ENCODE measurements at regions not wholly inside any gene's neighbourhood (a gene's known extent, or its start where the extent isn't known, plus 50 kb on each side); places are given as distances from the start of the nearest gene placed in this dataset.

- Histone ChIP-seq H3K4me3 (replicated peaks in 1 of 2; ENCODE audit: low read depth in 1 of 2, low read length in 2 of 2) (no peak overlapping the region), H3K4me2 (ENCODE audit: low read length) (no peak overlapping the region), H3K27me3 (ENCODE audit: insufficient read depth, low read length) (no peaks in the 10 kb centered on the region), H3K9ac (ENCODE audit: low read length) (no peak overlapping the region), H3K79me2 (ENCODE audit: insufficient read depth, low read length) (no peaks in the 10 kb centered on the region), H2AFZ (ENCODE audit: low read depth, low read length, poor library complexity, severe bottlenecking) (no peak overlapping the region), H3K4me1 (ENCODE audit: control insufficient read depth in 1 of 2, insufficient read depth in 2 of 2, low read length in 2 of 2) (no peaks in the 10 kb centered on the region), H3K9me3 (ENCODE audit: control insufficient read depth in 1 of 2, insufficient read depth in 1 of 2, low read depth in 1 of 2, low read length in 2 of 2) (no peaks in the 10 kb centered on the region), H3K9me2 (ENCODE audit: insufficient read depth) (no peaks in the 10 kb centered on the region), H3K36me3 (ENCODE audit: control insufficient read depth in 1 of 2, insufficient read depth in 2 of 2, low read length in 2 of 2) (no peaks in the 10 kb centered on the region), H4K20me1 (ENCODE audit: insufficient read depth) (no peaks in the 10 kb centered on the region), H3K27ac (ENCODE audit: low read depth, low read length) (no peak overlapping the region)
- no peak for ATAC-seq
- BruUV-seq (replicated peaks): no TSS peak
- TF ChIP-seq ZNF274 (IDR thresholded peaks at IDR 0.05; ENCODE audit: low read depth, low read length): no peak
- TF ChIP-seq, protein P1, sequence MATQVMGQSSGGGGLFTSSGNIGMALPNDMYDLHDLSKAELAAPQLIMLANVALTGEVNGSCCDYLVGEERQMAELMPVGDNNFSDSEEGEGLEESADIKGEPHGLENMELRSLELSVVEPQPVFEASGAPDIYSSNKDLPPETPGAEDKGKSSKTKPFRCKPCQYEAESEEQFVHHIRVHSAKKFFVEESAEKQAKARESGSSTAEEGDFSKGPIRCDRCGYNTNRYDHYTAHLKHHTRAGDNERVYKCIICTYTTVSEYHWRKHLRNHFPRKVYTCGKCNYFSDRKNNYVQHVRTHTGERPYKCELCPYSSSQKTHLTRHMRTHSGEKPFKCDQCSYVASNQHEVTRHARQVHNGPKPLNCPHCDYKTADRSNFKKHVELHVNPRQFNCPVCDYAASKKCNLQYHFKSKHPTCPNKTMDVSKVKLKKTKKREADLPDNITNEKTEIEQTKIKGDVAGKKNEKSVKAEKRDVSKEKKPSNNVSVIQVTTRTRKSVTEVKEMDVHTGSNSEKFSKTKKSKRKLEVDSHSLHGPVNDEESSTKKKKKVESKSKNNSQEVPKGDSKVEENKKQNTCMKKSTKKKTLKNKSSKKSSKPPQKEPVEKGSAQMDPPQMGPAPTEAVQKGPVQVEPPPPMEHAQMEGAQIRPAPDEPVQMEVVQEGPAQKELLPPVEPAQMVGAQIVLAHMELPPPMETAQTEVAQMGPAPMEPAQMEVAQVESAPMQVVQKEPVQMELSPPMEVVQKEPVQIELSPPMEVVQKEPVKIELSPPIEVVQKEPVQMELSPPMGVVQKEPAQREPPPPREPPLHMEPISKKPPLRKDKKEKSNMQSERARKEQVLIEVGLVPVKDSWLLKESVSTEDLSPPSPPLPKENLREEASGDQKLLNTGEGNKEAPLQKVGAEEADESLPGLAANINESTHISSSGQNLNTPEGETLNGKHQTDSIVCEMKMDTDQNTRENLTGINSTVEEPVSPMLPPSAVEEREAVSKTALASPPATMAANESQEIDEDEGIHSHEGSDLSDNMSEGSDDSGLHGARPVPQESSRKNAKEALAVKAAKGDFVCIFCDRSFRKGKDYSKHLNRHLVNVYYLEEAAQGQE (IDR thresholded peaks at IDR 0.05; ENCODE audit: low read depth): no peak
- no peak for TF ChIP-seq ELF1 (IDR thresholded peaks at IDR 0.05; ENCODE audit: borderline replicate concordance, low read depth)
- TF ChIP-seq SP1 (IDR thresholded peaks at IDR 0.05; ENCODE audit: low read depth): no peak
- TF ChIP-seq ATF3 (IDR thresholded peaks at IDR 0.05): no peak
- TF ChIP-seq JUND (IDR thresholded peaks at IDR 0.05): no peak
- TF ChIP-seq, protein P2, sequence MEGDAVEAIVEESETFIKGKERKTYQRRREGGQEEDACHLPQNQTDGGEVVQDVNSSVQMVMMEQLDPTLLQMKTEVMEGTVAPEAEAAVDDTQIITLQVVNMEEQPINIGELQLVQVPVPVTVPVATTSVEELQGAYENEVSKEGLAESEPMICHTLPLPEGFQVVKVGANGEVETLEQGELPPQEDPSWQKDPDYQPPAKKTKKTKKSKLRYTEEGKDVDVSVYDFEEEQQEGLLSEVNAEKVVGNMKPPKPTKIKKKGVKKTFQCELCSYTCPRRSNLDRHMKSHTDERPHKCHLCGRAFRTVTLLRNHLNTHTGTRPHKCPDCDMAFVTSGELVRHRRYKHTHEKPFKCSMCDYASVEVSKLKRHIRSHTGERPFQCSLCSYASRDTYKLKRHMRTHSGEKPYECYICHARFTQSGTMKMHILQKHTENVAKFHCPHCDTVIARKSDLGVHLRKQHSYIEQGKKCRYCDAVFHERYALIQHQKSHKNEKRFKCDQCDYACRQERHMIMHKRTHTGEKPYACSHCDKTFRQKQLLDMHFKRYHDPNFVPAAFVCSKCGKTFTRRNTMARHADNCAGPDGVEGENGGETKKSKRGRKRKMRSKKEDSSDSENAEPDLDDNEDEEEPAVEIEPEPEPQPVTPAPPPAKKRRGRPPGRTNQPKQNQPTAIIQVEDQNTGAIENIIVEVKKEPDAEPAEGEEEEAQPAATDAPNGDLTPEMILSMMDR (IDR thresholded peaks at IDR 0.05 in 2 of 3, conservative IDR thresholded peaks at IDR 0.05 in 1 of 3; ENCODE audit: borderline replicate concordance in 1 of 3, insufficient read depth in 1 of 3, low read depth in 2 of 3, low read length in 2 of 3): no peak
- no peak for TF ChIP-seq RAD21 (IDR thresholded peaks at IDR 0.05; ENCODE audit: low read depth)
- TF ChIP-seq ZBTB33 (IDR thresholded peaks at IDR 0.05; ENCODE audit: extremely low read depth, insufficient replicate concordance, low read length): no peak
- no peak for DNase-seq (ENCODE audit: low read depth, low spot score)
- POLR2A ChIA-PET: no interaction called here
- RAD21 ChIA-PET (ENCODE audit: low non-redundant PET in 1 of 2, low total read pairs in 2 of 2, uncharacterized antibody in 2 of 2, unreplicated experiment in 2 of 2): no interaction called here
- CTCF ChIA-PET: no interaction called here
- intact Hi-C loops (cut with micrococcal nuclease): no loop called here
These were observed 83.3 kb upstream of the ZNF521 start for GRCh38 chr18:25435149-25435782.

All from HCT116 (cell line).